GM12891 (cell line): ENCODE measurements at regions not wholly inside any gene's neighbourhood (a gene's known extent, or its start where the extent isn't known, plus 50 kb on each side); places are given as distances from the start of the nearest gene placed in this dataset.

ENCODE experiments used
- POLR2A ChIP-seq: IDR thresholded peaks from 2 replicates; pipeline ENCODE4 v1.6.1; 2011; ENCODE audit warnings: low read depth, low read length, control low read depth
- POLR2AphosphoS5 ChIP-seq: IDR thresholded peaks from 2 replicates; pipeline ENCODE4 v1.6.1; 2011; ENCODE audit warnings: low read depth, low read length, control low read depth
- TAF1 ChIP-seq: IDR thresholded peaks from 2 replicates; pipeline ENCODE4 v1.6.1; 2011; ENCODE audit warnings: low read depth, low read length, control low read depth

DNA sequence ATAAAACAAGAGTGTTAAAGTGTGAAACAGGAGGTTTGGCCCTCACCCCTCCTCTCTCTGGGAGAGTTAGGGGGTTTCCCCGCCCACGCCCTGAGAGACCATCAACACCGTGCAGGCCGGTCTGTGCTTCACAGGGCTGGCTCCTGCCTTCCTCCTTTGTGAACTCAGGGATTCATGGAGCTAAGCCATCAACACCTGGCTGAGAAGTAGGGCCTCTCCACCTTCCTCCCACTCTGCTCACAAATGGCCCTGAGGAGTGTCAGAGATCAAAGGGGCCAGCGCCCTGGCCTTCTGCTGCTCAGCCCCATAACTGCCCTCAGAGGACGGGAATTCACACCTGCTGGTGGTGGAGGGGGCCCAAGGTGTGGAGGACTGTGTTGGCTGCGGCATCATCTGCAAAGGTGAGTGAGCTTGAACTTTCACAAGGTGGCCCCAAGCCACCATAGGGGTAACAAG, 88.6 kb downstream of the PSMB1 start:
- TF ChIP-seq POLR2AphosphoS5 (no peak), POLR2A (no peak), TAF1 (no peak)
